ENCODE measurements at regions not wholly inside any gene's neighbourhood (a gene's known extent, or its start where the extent isn't known, plus 50 kb on each side); places are given as distances from the start of the nearest gene placed in this dataset.

DNA sequence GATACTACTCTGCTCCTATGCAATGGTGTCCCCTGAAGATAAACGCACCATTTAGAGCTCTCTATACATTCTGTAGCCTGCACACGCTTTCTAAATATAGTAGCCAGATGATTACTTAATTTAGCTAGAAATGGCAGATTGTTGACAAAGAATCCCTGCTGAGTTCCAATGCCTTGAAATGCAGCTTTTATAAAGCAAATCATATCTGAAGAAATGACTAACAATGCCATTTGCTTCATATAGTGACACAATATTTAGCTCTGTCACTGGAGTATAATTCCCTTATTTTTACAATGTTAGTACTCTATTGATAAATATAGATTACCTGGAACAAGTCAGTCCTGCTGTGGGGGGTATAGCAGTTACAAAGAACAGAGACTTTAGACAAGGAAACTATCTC is 166.2 kb downstream of the CDCA7 start:
- Histone ChIP-seq H3K27ac (ENCODE audit: low read depth, low read length) (no peak overlapping the region), H3K27me3 (replicated peaks in 1 of 4; ENCODE audit: control insufficient read depth in 3 of 4, extremely low read depth in 1 of 4, insufficient read depth in 3 of 4, low read length in 3 of 4) (no peaks in the 10 kb centered on the region), H3K4me1 (replicated peaks in 1 of 4; ENCODE audit: control insufficient read depth in 3 of 4, insufficient read depth in 4 of 4, low read length in 3 of 4) (no peaks in the 10 kb centered on the region), H3K14ac (ENCODE audit: insufficient read length) (no peak overlapping the region), H2BK5ac (ENCODE audit: low read depth, low read length) (no peak overlapping the region), H3K79me1 (ENCODE audit: low read depth, low read length) (no peaks in the 10 kb centered on the region), H3K23me2 (ENCODE audit: low read depth, low read length) (no peaks in the 10 kb centered on the region), H3K56ac (replicated peaks; ENCODE audit: insufficient read length, low read depth, low read length) (no peak overlapping the region), H4K20me1 (replicated peaks in 1 of 2; ENCODE audit: control insufficient read depth in 1 of 2, insufficient read depth in 2 of 2, low read length in 2 of 2) (no peaks in the 10 kb centered on the region), H3K4me2 (ENCODE audit: insufficient read depth in 1 of 2, low read depth in 2 of 2, low read length in 2 of 2) (no peak overlapping the region), H2AFZ (ENCODE audit: low read length) (no peak overlapping the region), H3K18ac (ENCODE audit: extremely low read depth, low read length) (no peak overlapping the region), H3K4ac (replicated peaks; ENCODE audit: insufficient read length, low read depth, low read length) (no peak overlapping the region), H2BK20ac (ENCODE audit: low read length) (no peak overlapping the region), H3K4me3 (ENCODE audit: extremely low read depth in 1 of 4, insufficient read depth in 2 of 4, low read depth in 3 of 4, low read length in 4 of 4) (no peak overlapping the region), H3K79me2 (ENCODE audit: control insufficient read depth in 1 of 2, insufficient read depth in 2 of 2, low read length in 2 of 2) (no peaks in the 10 kb centered on the region), H3K9me3 (ENCODE audit: insufficient read depth in 2 of 2, low read depth in 1 of 2, low read length in 1 of 2) (no peaks in the 10 kb centered on the region), H3K9ac (replicated peaks in 1 of 4; ENCODE audit: extremely low read depth in 1 of 4, low read depth in 3 of 4, low read length in 3 of 4) (no peak overlapping the region), H3K36me3 (ENCODE audit: control insufficient read depth in 2 of 4, insufficient read depth in 4 of 4, low read length in 3 of 4) (no peaks in the 10 kb centered on the region), H4K8ac (ENCODE audit: extremely low read depth, insufficient read depth, low read length) (no peak overlapping the region), H4K5ac (ENCODE audit: insufficient read length, low read depth, low read length) (no peak overlapping the region), H2AK5ac (ENCODE audit: low read depth, low read length) (no peak overlapping the region), H2BK120ac (replicated peaks; ENCODE audit: low read depth, low read length) (no peak overlapping the region), H4K91ac (replicated peaks; ENCODE audit: insufficient read length, low read length) (no peak overlapping the region), H2BK15ac (ENCODE audit: low read length) (no peak overlapping the region), H2BK12ac (ENCODE audit: low read depth, low read length) (no peak overlapping the region), H3K23ac (ENCODE audit: insufficient read length) (no peak overlapping the region)
- no peak for FAIRE-seq
- POLR2A ChIA-PET (ENCODE audit: partially characterized antibody), result no interaction called here
- TF ChIP-seq SIN3A (conservative IDR thresholded peaks at IDR 0.05 in 1 of 2, IDR thresholded peaks at IDR 0.05 in 1 of 2; ENCODE audit: low read depth in 1 of 2, low read length in 2 of 2) (no peak), CBX8 (IDR thresholded peaks at IDR 0.05; ENCODE audit: borderline replicate concordance, low read depth, low read length) (no peak), ZNF274 (IDR thresholded peaks at IDR 0.05; ENCODE audit: borderline replicate concordance, extremely low read depth, low read length) (no peak), TBP (IDR thresholded peaks at IDR 0.05; ENCODE audit: low read depth, low read length) (no peak)
- CTCF ChIA-PET (ENCODE audit: partially characterized antibody), result interaction anchor here (0.7 kb wide), 1 partner anchor 10 kb away, joined by 3 read pairs; no protein-coding TSS in a partner anchor
- WGBS, 2 experiments (ENCODE audit: extremely low coverage in 1 of 2, insufficient coverage in 1 of 2, insufficient read length in 1 of 2, insufficient replicate concordance in 2 of 2, low coverage in 1 of 2, low lambda C conversion rate in 2 of 2, missing lambda C conversion rate in 1 of 2), result 89% methylated on average over 2 of the region's 2 CpGs; no CpG with 5 or more reads in 1 of the 2 experiments
- no peak for DNase-seq (ENCODE audit: low read depth in 1 of 2, low spot score in 2 of 2)
